ENCODE measurements at regions not wholly inside any gene's neighbourhood (a gene's known extent, or its start where the extent isn't known, plus 50 kb on each side); places are given as distances from the start of the nearest gene placed in this dataset.

DNA sequence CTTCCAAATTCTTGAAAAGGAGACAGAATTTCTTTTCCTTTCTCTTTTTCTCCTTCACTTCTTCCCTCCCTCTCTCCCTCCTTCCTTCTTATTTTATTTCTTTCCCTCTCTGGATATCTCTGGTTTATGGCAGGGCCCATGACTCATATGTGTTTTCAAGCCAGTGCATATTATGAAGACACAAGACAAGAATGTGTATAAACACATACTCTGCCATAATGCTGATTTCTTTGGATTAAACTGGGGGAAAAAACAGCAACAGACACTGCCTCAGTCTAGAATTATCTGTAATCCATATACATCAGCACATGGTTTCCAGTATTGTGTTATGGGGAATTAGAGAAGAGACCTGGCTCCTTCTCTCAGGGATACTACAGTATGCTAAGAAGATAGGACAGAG is 82.8 kb upstream of the CPO start:
- TF ChIP-seq TAF1 (IDR thresholded peaks at IDR 0.05; ENCODE audit: low read depth, low read length) (no peak), POLR2A (IDR thresholded peaks at IDR 0.05; ENCODE audit: low read depth, low read length) (no peak), POLR2AphosphoS5 (IDR thresholded peaks at IDR 0.05; ENCODE audit: low read depth, low read length) (no peak), PAX5 (IDR thresholded peaks at IDR 0.05; ENCODE audit: insufficient read depth, low read length, severe bottlenecking) (no peak)

All from GM12891 (cell line).